ENCODE measurements at regions not wholly inside any gene's neighbourhood (a gene's known extent, or its start where the extent isn't known, plus 50 kb on each side); places are given as distances from the start of the nearest gene placed in this dataset.

DNA sequence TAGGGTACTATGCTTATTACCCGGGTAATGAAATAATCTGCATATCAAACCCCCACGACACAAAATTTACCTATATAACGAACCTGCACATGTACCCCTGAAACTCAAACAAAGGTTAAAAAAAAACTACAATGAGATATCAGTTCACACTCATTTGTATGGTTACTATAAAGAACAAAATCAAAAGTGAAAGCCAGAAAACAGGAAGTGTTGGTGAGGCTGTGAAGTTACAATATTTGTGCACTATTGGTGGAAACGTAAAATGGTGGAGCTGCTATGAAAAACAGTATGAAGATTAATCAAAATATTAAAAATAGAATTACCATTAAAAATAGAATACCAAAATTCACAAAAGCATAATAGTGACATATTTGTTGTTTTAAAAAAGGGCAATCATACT is 128.9 kb downstream of the ZIC1 start:
- Histone ChIP-seq H3K4me3 (no peak overlapping the region), H3K9me3 (no peaks in the 10 kb centered on the region), H3K4me1 (no peaks in the 10 kb centered on the region), H3K27me3 (no peaks in the 10 kb centered on the region), H3K36me3 (no peaks in the 10 kb centered on the region), H3K27ac (no peak overlapping the region)
- DNase-seq, result no peak
- WGBS (ENCODE audit: insufficient coverage, low coverage, low lambda C conversion rate, missing lambda C conversion rate), result 57% methylated on average over 4 of the region's 4 CpGs
- intact Hi-C loops (cut with DNase I), result no loop called here
- TF ChIP-seq, protein P1, sequence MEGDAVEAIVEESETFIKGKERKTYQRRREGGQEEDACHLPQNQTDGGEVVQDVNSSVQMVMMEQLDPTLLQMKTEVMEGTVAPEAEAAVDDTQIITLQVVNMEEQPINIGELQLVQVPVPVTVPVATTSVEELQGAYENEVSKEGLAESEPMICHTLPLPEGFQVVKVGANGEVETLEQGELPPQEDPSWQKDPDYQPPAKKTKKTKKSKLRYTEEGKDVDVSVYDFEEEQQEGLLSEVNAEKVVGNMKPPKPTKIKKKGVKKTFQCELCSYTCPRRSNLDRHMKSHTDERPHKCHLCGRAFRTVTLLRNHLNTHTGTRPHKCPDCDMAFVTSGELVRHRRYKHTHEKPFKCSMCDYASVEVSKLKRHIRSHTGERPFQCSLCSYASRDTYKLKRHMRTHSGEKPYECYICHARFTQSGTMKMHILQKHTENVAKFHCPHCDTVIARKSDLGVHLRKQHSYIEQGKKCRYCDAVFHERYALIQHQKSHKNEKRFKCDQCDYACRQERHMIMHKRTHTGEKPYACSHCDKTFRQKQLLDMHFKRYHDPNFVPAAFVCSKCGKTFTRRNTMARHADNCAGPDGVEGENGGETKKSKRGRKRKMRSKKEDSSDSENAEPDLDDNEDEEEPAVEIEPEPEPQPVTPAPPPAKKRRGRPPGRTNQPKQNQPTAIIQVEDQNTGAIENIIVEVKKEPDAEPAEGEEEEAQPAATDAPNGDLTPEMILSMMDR (IDR thresholded peaks at IDR 0.05), result no peak
- TF ChIP-seq POLR2A (IDR thresholded peaks at IDR 0.05), result no peak
- ATAC-seq, result no peak

DNA sequence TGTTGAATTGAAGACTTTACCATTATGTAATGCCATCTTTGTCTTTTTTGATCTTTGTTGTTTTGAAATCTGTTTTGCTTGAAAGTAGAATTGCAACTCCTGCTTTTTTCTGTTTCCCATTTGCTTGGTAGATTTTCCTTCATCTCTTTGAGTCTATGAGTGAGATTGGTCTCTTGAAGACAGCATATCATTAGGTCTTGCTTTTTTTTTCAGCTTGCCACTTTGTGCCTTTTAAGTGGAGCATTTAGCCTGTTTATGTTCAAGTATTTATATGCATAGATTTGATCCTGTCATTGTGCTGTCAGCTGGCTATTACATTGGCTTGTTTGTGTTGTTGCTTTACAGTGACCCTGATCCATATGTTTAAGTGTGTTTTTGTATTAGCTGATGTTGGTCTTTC is 131.8 kb downstream of the ZIC1 start:
- no peak for TF ChIP-seq POLR2A (IDR thresholded peaks at IDR 0.05)
- TF ChIP-seq, protein P1 (IDR thresholded peaks at IDR 0.05), result no peak
- intact Hi-C loops (cut with DNase I), result no loop called here

DNA sequence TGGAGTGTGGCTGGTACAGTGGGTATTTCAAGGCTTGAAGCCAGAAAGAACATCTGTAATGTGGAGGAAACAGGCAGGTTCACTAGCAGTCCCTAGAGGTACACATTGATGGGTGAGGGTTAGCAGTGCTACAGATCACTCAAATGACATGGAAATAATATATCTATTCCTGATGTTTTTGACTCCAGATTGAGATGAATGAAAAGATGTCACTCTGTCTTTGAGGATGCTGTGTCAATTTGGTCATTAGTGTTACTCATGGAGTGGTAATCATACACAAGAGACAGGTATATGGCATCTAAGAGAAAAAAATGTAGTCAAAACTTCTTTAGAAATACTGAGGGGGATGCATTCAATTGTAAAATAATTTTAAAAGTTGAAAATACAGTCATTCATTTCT is 135.1 kb downstream of the ZIC1 start:
- no peak for DNase-seq
- no peaks in the 10 kb centered on the region for H3K36me3 ChIP-seq
- H3K27me3 ChIP-seq, result no peaks in the 10 kb centered on the region
- ATAC-seq, result no peak
- H3K9me3 ChIP-seq, result no peaks in the 10 kb centered on the region
- intact Hi-C loops (cut with DNase I), result no loop called here
- TF ChIP-seq, protein P1 (IDR thresholded peaks at IDR 0.05), result no peak
- no peak for TF ChIP-seq POLR2A (IDR thresholded peaks at IDR 0.05)
- H3K27ac ChIP-seq, result no peak overlapping the region
- no peaks in the 10 kb centered on the region for H3K4me1 ChIP-seq
- no peak overlapping the region for H3K4me3 ChIP-seq

More for the DNA sequence above, 131.8 kb downstream of the ZIC1 start:
- Histone ChIP-seq H3K4me1 (no peaks in the 10 kb centered on the region), H3K36me3 (no peaks in the 10 kb centered on the region), H3K9me3 (no peaks in the 10 kb centered on the region), H3K27me3 (no peaks in the 10 kb centered on the region), H3K4me3 (no peak overlapping the region), H3K27ac (no peak overlapping the region)
- DNase-seq, result no peak
- ATAC-seq, result no peak

DNA sequence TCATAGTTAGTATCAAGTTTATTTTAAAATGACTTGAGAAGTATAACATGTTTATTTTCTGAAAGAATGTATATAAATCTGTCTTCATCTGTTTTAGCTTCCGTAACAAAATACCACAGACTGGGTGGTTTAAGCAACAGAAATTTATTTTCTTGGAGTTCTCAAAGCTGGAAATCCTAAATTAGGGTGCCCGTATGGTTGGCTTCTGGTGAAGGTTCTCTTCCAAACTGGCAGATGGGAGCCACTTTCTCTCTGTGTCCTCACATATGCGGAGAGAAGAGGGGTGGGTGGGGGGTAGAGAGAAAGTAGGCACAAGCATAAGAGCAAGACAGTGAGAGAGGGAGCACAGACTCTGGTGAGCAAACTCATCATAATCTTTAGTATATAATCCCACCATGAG is 142.3 kb downstream of the ZIC1 start:
- Histone ChIP-seq H3K9me3 (no peaks in the 10 kb centered on the region), H3K36me3 (no peaks in the 10 kb centered on the region), H3K4me1 (no peaks in the 10 kb centered on the region), H3K27me3 (no peaks in the 10 kb centered on the region), H3K27ac (no peak overlapping the region), H3K4me3 (no peak overlapping the region)
- ATAC-seq (no peak), DNase-seq (no peak)
- intact Hi-C loops (cut with DNase I), result no loop called here
- TF ChIP-seq POLR2A (IDR thresholded peaks at IDR 0.05), result no peak
- TF ChIP-seq, protein P1 (IDR thresholded peaks at IDR 0.05), result no peak
- WGBS (ENCODE audit: insufficient coverage, low coverage, low lambda C conversion rate, missing lambda C conversion rate), result 66% methylated on average over 3 of the region's 3 CpGs

GRCh38 chr3:147554332-147554731 is 145.2 kb downstream of the ZIC1 start:
- H3K27ac ChIP-seq, result no peak overlapping the region
- intact Hi-C loops (cut with DNase I), result no loop called here
- no peaks in the 10 kb centered on the region for H3K9me3 ChIP-seq
- no peak for TF ChIP-seq POLR2A (IDR thresholded peaks at IDR 0.05)
- TF ChIP-seq, protein P1 (IDR thresholded peaks at IDR 0.05), result no peak
- DNase-seq (no peak), ATAC-seq (no peak)
- H3K36me3 ChIP-seq, result no peaks in the 10 kb centered on the region
- no peaks in the 10 kb centered on the region for H3K4me1 ChIP-seq
- no peak overlapping the region for H3K4me3 ChIP-seq
- no peaks in the 10 kb centered on the region for H3K27me3 ChIP-seq
